Subcutaneous abdominal adipose tissue (tissue), 5 donors: ENCODE measurements at regions not wholly inside any gene's neighbourhood (a gene's known extent, or its start where the extent isn't known, plus 50 kb on each side); places are given as distances from the start of the nearest gene placed in this dataset.

Experiments used
- H3K27ac ChIP-seq: one replicate; pipeline ENCODE4 v1.7.0; 2013; ENCODE audit warnings: low read depth, mild to moderate bottlenecking, inconsistent platforms, low read length, moderate library complexity
- H3K27me3 ChIP-seq, 5 donors: one replicate each; pipeline ENCODE4 v1.7.0; 2013; ENCODE audit warnings: low read length in 5 of 5, inconsistent platforms in 1 of 5; ENCODE audit not compliant: control insufficient read depth in 5 of 5, insufficient read depth in 4 of 5
- H3K36me3 ChIP-seq, 5 donors: one replicate each; pipeline ENCODE4 v1.7.0; 2013; ENCODE audit warnings: low read length in 5 of 5; ENCODE audit not compliant: control insufficient read depth in 5 of 5, insufficient read depth in 5 of 5
- H3K4me1 ChIP-seq, 5 donors: one replicate each; pipeline ENCODE4 v1.7.0; 2013; ENCODE audit warnings: low read length in 5 of 5, mild to moderate bottlenecking in 3 of 5, moderate library complexity in 1 of 5; ENCODE audit not compliant: control insufficient read depth in 5 of 5, insufficient read depth in 5 of 5
- H3K4me3 ChIP-seq, 5 donors: one replicate each; pipeline ENCODE4 v1.7.0; 2013; ENCODE audit warnings: low read length in 5 of 5, low read depth in 1 of 5
- H3K9ac ChIP-seq, 5 donors: one replicate each; pipeline ENCODE4 v1.7.0; 2013; ENCODE audit warnings: low read length in 5 of 5, mild to moderate bottlenecking in 4 of 5, moderate library complexity in 3 of 5
- H3K9me3 ChIP-seq, 5 donors: one replicate each; pipeline ENCODE4 v1.7.0; 2013; ENCODE audit warnings: low read length in 5 of 5; ENCODE audit not compliant: control insufficient read depth in 5 of 5
- donor health status: healthy.
- donor health status: healthy.
- donor health status: healthy.
- donor health status: healthy.
- donor health status: healthy.

- Histone ChIP-seq H3K4me1 (peaks cover 0 to 5% (median 0%) of the 10 kb centered on the region in 5 donors), H3K4me3 (no peak overlapping the region), H3K27ac (no peak overlapping the region), H3K9me3 (peaks cover 0 to 6% (median 3%) of the 10 kb centered on the region in 5 donors), H3K9ac (no peak overlapping the region), H3K27me3 (no peaks in the 10 kb centered on the region), H3K36me3 (no peaks in the 10 kb centered on the region)
These were observed 107.6 kb upstream of the CD82 start for GRCh38 chr11:44457862-44458261.

- Histone ChIP-seq H3K27me3 (peaks cover 0 to 10% (median 5%) of the 10 kb centered on the region in 5 donors), H3K9ac (no peak overlapping the region), H3K4me3 (no peak overlapping the region), H3K27ac (no peak overlapping the region), H3K4me1 (no peaks in the 10 kb centered on the region), H3K36me3 (no peaks in the 10 kb centered on the region), H3K9me3 (peaks cover 3 to 20% (median 9%) of the 10 kb centered on the region in 5 donors)
These were observed 101.7 kb upstream of the CD82 start for GRCh38 chr11:44463751-44464150.

- Histone ChIP-seq H3K4me3 (no peak overlapping the region), H3K36me3 (no peaks in the 10 kb centered on the region)
These were observed 100.7 kb upstream of the CD82 start for GRCh38 chr11:44464741-44465140.

GRCh38 chr11:44466531-44467205 lies 98.8 kb upstream of the CD82 start:
- H3K4me3 ChIP-seq, result no peak overlapping the region
- no peaks in the 10 kb centered on the region for H3K36me3 ChIP-seq
- no peaks in the 10 kb centered on the region for H3K4me1 ChIP-seq
- peaks cover 0 to 14% (median 5%) of the 10 kb centered on the region in 5 donors for H3K27me3 ChIP-seq
- no peak overlapping the region for H3K9ac ChIP-seq
- peaks cover 3 to 15% (median 6%) of the 10 kb centered on the region in 5 donors for H3K9me3 ChIP-seq
- no peak overlapping the region for H3K27ac ChIP-seq

More at GRCh38 chr11:44464741-44465140, 100.7 kb upstream of the CD82 start:
- Histone ChIP-seq H3K9me3 (peaks cover 3 to 20% (median 9%) of the 10 kb centered on the region in 5 donors), H3K27ac (no peak overlapping the region), H3K4me1 (no peaks in the 10 kb centered on the region), H3K27me3 (peaks cover 0 to 14% (median 5%) of the 10 kb centered on the region in 5 donors), H3K9ac (no peak overlapping the region)

GRCh38 chr11:44467413-44467812 lies 98.0 kb upstream of the CD82 start:
- Histone ChIP-seq H3K36me3 (no peaks in the 10 kb centered on the region), H3K4me3 (no peak overlapping the region), H3K9ac (no peak overlapping the region), H3K9me3 (peaks cover 3 to 15% (median 6%) of the 10 kb centered on the region in 5 donors), H3K27ac (no peak overlapping the region), H3K4me1 (no peaks in the 10 kb centered on the region), H3K27me3 (peaks cover 0 to 14% (median 5%) of the 10 kb centered on the region in 5 donors)

GRCh38 chr11:44467931-44468330 lies 97.5 kb upstream of the CD82 start:
- H3K9me3 ChIP-seq, result peaks cover 3 to 15% (median 6%) of the 10 kb centered on the region in 5 donors
- no peak overlapping the region for H3K9ac ChIP-seq
- no peak overlapping the region for H3K27ac ChIP-seq

GRCh38 chr11:44468345-44468988 lies 97.0 kb upstream of the CD82 start:
- no peak overlapping the region for H3K4me3 ChIP-seq
- H3K9me3 ChIP-seq, result peaks cover 3 to 15% (median 6%) of the 10 kb centered on the region in 5 donors
- H3K27ac ChIP-seq, result no peak overlapping the region
- H3K4me1 ChIP-seq, result no peaks in the 10 kb centered on the region
- no peaks in the 10 kb centered on the region for H3K36me3 ChIP-seq
- H3K27me3 ChIP-seq, result peaks cover 0 to 14% (median 5%) of the 10 kb centered on the region in 5 donors
- no peak overlapping the region for H3K9ac ChIP-seq

More at GRCh38 chr11:44467931-44468330, 97.5 kb upstream of the CD82 start:
- peaks cover 0 to 14% (median 5%) of the 10 kb centered on the region in 5 donors for H3K27me3 ChIP-seq
- H3K36me3 ChIP-seq, result no peaks in the 10 kb centered on the region
- no peaks in the 10 kb centered on the region for H3K4me1 ChIP-seq
- H3K4me3 ChIP-seq, result no peak overlapping the region

- Histone ChIP-seq H3K27me3 (peaks cover 0 to 14% (median 7%) of the 10 kb centered on the region in 5 donors), H3K9me3 (peaks cover 3 to 10% (median 6%) of the 10 kb centered on the region in 5 donors), H3K36me3 (no peaks in the 10 kb centered on the region), H3K4me3 (no peak overlapping the region), H3K9ac (no peak overlapping the region), H3K4me1 (no peaks in the 10 kb centered on the region), H3K27ac (no peak overlapping the region)
These were observed 96.1 kb upstream of the CD82 start for GRCh38 chr11:44469412-44469811.

GRCh38 chr11:44470854-44471253 lies 94.6 kb upstream of the CD82 start:
- Histone ChIP-seq H3K27me3 (peaks cover 0 to 20% (median 7%) of the 10 kb centered on the region in 5 donors), H3K4me3 (no peak overlapping the region), H3K36me3 (no peaks in the 10 kb centered on the region), H3K9ac (no peak overlapping the region), H3K9me3 (no peaks in the 10 kb centered on the region), H3K4me1 (no peaks in the 10 kb centered on the region), H3K27ac (no peak overlapping the region)

- Histone ChIP-seq H3K27ac (no peak overlapping the region), H3K4me3 (no peak overlapping the region), H3K36me3 (no peaks in the 10 kb centered on the region), H3K27me3 (peaks cover 0 to 20% (median 7%) of the 10 kb centered on the region in 5 donors), H3K9me3 (no peaks in the 10 kb centered on the region), H3K9ac (no peak overlapping the region), H3K4me1 (no peaks in the 10 kb centered on the region)
These were observed 93.9 kb upstream of the CD82 start for GRCh38 chr11:44471603-44472002.
